HG03378 (cell line): ENCODE measurements at regions not wholly inside any gene's neighbourhood (a gene's known extent, or its start where the extent isn't known, plus 50 kb on each side); places are given as distances from the start of the nearest gene placed in this dataset.
"Not testable (repeated sequence)": the region's sequence is repeated elsewhere in the genome, so short reads cannot be mapped to it uniquely, and the experiment has no call there.

ENCODE experiments used
- ATAC-seq: cut with Tn5 transposase; IDR thresholded peaks from one replicate; pipeline ENCODE4 v1.9.1; 2021; ENCODE audit warnings: mild to moderate bottlenecking, moderate library complexity; ENCODE audit not compliant: unreplicated experiment

- no peak for ATAC-seq
Measured at GRCh38 chr3:34569437-34569836, 771.0 kb downstream of the PDCD6IP start.

DNA sequence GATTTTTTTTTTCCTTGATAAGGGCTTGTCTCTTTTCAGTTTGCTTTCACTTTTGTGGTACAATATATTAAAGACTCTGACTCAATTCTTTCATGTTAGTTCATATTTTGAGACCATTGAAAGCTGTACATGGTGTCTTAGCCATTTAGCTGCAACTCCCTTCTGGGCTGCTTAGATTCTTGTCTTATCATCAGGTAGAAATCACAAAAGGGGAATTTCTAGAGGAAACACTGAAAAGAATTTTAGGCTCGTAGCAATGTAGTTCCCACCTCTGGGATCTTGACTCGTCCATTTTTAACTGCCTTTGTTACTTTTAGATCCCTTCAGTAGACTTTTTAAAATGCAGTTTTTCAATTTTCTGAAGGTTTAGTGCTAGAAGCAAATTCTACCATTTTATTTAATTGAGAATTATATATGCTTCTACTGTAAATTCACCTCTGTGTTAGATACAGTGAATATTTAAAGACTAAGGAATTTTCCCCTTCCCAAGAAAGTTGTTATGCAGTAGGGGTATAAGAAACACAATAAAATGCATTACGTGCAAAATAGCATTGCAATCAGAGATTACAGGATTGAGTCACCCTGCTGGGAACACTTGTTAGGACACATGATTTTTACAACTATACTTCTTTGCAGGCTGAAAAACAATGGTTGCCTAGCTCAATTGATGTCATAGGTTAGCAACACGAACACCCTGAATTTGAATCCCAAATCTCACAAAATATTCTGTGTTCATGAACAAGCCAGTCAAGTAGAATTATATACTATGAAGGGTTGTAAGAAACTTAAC is 772.7 kb downstream of the PDCD6IP start:
- no peak for ATAC-seq

- no peak for ATAC-seq
Measured at GRCh38 chr3:34571714-34572113, 773.3 kb downstream of the PDCD6IP start.

DNA sequence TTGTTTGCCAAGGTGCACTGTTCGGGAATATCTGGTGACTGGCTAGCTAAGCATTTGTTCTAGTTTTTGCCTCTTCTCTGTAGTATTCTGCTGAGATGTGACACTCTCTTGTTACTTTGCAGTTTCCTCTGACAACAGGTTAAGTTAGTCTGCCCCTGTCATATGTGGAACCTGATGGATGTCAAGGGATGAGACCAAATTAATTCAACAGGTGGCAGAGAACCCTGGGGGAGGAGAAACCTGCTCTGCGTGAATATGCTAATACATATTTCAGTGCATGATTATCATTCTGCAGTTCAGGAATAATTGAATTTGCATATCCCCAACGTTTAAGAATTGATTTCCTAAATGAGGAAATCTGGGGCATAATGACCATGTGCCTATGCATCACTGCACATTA is 777.3 kb downstream of the PDCD6IP start:
- no peak for ATAC-seq

- ATAC-seq: no peak
Measured at GRCh38 chr3:34582055-34582454, 783.6 kb downstream of the PDCD6IP start.

GRCh38 chr3:34583451-34583850 is 785.0 kb downstream of the PDCD6IP start:
- ATAC-seq: no peak

GRCh38 chr3:34584971-34585370 is 786.5 kb downstream of the PDCD6IP start:
- ATAC-seq: no peak

- no peak for ATAC-seq
Measured at GRCh38 chr3:34599595-34599994, 801.2 kb downstream of the PDCD6IP start.

DNA sequence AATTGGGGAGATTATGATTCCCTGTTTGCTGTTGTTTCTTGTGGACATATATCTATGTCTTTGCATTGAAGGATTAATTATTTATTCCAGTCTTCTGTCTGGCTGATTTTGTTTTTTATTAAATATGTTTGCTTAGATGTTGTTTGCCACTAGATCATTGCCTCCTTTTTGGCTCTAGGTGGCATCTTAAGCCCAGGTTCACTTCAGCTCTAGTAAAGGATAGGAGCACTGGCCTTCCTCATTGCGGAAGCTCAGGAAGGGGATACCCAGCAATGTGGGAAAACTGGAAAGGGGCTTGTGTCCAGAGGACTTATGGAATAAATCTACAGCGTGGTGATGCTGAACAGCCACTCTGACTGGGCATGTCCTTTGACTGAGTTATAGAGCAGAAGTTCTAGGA is 821.6 kb downstream of the PDCD6IP start:
- no peak for ATAC-seq

DNA sequence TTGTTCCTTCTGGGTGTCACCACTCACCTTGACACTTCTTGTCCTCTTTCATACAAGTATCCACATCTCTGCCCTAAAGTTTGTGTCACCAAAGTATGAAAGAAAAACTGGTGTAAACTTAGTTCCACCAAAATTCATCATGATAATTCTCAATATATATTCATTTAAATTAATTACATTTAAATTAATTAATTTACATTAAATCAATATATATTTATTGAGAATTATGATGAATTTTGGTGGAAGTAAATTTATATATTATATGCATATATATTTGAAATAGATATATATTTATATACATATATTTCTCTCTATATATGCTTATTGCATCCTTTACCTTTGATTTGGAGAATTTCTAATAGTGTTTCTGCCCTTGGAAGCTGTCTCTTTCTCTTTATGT is 828.3 kb downstream of the PDCD6IP start:
- no peak for ATAC-seq

DNA sequence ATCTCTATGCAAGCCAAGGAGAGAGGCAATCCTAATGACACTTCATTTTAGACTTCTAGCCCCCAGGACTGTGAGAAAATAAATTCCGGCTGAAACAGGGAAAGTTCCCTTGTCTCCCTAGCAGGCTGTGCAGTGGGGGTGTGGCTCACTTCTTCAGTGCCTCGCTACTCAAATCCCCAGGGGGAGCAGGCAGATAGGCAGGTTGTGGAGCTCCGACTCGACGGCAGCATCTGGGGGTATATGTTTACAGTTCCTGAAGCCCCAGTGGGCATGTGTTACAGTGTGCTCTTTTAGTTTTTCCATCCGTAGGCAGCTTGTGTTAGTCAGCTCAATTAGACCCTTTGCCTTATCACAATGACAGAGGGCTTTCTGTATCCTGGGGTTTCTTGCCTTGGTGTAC is 836.5 kb downstream of the PDCD6IP start:
- no peak for ATAC-seq

- no peak for ATAC-seq
Measured at GRCh38 chr3:34635352-34635850, 837.0 kb downstream of the PDCD6IP start.

DNA sequence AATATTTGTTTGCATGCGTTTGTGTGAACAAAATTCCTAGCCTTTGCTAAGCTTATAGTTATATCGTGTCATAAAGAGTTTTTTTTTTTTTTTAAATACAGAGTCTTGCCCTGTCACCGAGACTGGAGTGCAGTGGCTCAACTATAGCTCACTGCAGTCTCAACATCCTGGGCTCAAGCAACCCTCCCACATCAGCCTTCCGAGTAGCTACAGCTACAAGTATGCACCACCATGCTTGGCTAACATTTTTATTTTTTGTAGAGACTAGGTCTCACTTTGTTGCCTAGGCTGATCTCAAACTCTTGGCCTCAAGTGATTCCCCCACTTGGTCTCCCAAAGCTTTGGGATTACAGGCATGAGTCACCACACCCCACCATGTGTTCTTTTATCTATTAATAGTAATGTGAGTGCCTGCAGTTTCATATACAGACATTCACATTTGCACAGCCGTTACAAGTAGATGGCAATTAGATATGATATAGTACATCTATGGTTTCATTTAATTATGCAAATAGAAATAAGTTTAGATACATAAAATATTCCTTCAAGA is 848.6 kb downstream of the PDCD6IP start:
- ATAC-seq: no peak

DNA sequence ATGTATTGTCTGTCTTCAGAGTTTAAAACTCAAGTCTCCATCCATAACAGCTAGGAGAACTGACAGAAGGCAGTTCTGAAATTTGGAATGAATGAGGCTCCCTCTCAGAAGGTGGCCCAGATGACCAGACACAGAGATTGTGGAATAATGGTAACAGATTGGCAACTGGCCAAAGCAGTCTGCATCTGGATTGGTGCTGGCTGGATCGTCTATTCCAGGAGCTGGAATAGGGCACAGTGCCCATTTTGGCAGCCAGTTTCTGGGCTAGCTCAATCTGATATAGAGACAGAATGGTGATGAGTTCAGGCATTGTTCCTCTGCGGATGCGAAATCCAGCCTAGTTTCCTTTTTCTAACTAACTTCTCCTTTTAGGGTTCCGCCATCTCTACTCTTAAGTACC is 851.7 kb downstream of the PDCD6IP start:
- ATAC-seq: no peak

DNA sequence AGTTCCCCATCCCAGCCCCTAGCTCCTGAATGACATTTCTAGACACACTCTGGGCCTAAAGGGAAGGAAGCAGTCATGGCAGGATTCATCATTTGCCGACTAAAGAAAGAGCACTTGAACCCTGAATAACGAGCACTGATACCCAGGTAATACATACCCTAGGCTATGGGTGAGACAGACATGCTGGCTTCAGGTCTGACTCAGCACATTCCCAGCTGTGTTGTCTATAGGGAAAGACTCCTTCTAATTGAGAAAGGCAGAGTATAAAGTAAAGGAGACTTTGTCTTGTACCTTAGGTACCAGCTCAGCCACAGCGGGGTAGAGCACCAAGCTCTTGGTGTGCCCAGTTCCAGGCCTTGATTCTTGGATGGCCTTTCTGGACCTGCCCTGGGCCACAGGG is 870.5 kb downstream of the PDCD6IP start:
- no peak for ATAC-seq

DNA sequence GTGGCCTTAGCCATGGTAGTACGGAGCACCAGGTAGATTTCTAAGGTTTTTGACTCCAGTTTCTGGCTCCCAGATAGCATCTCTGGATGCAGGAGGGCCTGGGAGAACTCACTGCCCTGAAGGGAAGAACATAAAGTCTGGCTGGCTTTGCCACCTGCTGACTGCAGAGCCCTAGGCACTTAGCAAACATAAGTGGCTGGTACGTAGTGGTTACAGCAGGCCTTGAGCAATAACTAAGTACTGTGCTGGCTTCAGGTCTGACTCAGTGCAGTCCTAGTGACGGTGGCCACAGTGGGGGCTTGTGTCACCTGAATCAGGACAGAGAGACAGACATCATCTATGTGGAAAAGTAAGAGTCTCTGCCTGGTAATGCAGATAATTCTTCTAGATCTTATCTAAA is 871.1 kb downstream of the PDCD6IP start:
- no peak for ATAC-seq

DNA sequence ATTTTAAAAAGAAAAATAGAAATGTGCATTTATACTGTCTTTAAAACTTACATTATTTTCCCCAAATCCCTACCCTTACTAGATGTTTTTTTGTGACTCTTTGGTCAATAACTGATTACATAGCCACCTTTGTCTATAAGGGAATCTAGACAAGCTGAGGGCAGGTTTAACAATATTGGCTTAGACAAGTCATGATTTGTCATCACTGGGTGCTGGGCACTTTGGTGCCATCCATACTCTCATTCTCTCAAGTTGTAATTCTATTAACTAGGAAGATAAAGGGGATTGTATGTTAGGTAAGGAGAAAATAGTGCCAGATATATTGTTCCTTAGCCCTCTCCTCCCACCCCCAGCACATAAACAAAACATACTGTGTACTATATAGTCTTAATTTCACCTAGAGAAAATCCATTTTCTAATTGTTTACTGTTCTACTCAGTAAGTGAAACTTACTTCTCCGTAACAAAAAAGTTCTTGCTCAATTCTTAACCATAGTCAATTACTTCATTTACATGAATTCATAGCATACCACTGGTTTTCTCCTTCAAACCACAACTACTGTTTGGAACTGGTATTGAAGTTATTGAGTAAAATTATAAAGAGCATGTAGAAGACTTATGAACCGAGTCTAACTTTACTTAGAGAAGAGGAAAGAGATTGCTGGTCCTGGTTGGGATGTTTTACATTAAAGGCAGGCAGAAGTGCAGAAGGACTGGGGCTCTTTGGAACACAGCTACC is 877.1 kb downstream of the PDCD6IP start:
- no peak for ATAC-seq

GRCh38 chr3:34676436-34676835 is 878.0 kb downstream of the PDCD6IP start:
- ATAC-seq: no peak

DNA sequence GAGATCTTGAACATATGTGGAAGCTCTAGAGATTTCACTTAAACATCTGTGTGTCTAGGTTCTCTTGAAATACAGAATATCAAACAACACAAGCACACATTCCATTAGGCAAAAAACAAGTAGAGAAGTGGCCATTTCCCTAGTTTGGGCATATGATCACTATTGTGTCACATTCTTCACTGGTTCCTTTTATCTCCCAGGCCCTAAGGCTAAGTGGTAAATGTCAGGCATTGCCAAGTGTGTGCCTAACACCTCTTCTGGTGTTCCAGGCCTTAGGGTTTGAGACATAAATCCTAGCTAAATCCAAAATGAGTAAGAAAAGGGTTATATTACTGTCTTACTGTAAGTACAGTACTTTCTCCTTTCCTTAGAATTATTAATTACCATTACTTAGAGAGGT is 880.1 kb downstream of the PDCD6IP start:
- ATAC-seq: no peak

GRCh38 chr3:34679055-34679454 is 880.6 kb downstream of the PDCD6IP start:
- not testable (repeated sequence) for ATAC-seq

DNA sequence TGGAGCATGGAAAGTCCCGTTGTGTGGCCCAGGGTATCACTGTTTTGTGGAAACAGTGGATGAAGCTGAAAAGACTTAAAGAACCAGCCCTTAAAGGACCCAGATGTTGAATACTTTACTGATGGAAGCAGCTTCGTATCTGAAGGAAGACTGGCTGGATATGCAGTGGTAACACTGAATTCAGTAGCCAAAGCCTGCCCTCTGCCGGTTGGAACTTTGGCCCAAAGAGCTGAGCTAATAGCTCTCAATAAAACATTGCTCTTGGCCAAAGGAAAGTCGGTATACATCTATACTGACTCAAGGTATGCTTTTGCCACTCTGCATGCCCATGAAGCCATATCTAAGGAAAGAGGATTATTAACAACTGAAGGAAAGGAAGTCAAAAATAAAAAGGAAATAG is 885.4 kb downstream of the PDCD6IP start:
- peak; percentile 51 for ATAC-seq

DNA sequence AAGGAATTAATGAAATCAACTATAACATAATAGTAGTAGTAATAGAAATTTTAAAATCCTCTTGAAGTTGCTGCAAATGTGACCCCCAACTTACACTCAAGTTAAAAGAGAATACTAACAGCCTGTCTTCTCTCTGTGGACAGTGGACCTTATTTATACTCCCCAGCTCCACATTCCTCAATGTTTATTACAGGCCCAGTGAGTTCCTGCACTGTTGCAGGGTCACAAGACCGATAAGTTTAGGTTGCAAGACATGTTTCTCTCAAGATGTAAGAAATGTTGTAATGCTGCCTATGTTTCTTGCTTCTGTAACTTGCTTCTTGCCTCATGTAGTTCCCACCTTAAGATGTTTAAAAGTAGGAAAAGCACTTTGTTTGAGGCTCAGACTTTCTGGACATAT is 888.1 kb downstream of the PDCD6IP start:
- ATAC-seq: no peak
